HG02798 (cell line): ENCODE measurements at regions not wholly inside any gene's neighbourhood (a gene's known extent, or its start where the extent isn't known, plus 50 kb on each side); places are given as distances from the start of the nearest gene placed in this dataset.

ENCODE experiments used
- ATAC-seq: cut with Tn5 transposase; IDR thresholded peaks from one replicate; pipeline ENCODE4 v1.9.1; 2021; ENCODE audit warnings: mild to moderate bottlenecking; ENCODE audit not compliant: unreplicated experiment, poor library complexity

- ATAC-seq = no peak
Measured at GRCh38 chr18:8458546-8459215, 150.6 kb upstream of the RAB12 start.

DNA sequence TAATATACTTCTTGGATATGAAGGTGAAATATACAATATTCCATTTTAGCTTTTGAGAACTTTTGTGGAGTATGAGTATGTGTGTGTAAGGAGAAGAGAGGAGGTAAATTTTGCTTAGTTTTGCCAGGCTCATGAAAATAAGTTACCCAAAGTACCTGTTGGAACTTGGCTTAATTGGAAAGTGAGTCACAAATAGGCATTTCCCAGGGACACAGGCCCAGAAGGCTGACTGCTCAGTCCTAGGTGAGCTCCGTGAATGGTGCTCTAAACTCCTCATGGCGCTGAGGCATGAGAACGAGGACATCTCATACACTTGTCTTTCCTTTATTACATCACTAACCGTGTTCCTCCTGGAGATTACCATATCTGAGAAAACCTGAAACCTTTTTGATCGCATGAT lies 148.5 kb upstream of the RAB12 start:
- ATAC-seq = no peak

- ATAC-seq = no peak
Measured at GRCh38 chr18:8461544-8461943, 147.7 kb upstream of the RAB12 start.

DNA sequence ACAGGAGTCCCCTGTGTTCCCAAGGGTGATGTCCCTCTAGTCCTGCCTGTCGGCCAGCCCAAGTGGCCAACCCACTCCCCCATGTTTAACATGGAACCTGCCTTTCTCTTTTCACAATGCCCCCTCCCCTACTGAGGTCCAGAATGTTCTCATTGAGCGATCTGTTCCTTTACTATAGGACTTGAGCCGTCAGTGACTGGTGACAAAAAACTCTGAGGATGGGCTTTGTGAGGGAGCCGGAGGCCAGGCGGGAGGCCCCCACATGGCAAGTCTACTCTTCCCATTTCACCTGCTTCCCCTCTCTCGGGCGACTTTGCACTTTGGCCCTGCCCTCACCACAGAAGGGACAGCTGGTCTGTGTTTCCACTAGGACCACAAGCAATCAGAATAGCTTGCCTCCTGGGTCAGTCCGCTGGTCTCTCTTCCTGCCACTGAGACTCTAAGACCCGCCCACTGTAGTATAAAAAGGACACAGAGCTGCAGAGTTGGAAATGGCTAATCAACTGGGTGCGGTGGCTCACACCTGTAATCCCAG lies 146.5 kb upstream of the RAB12 start:
- no peak for ATAC-seq

GRCh38 chr18:8463791-8464190 lies 145.4 kb upstream of the RAB12 start:
- ATAC-seq = no peak

DNA sequence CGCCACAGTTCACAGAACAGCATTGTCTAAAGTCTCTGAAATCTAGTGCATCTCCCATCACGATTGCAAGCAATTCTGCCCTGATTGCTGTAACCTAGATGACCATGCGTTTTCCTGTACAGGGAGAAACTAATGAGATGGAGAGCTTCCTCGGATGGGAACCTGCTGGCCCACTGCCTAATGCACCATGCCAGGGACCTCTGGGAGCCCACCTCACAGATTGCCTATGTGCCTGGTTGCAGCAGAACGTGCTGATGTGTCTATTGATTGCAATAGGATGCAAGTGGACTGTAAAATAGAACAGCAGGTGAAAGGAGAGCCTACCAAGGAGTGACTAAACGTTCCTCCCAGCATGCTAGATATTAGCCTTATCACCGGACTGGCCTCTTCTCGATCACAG lies 141.0 kb upstream of the RAB12 start:
- ATAC-seq = no peak

DNA sequence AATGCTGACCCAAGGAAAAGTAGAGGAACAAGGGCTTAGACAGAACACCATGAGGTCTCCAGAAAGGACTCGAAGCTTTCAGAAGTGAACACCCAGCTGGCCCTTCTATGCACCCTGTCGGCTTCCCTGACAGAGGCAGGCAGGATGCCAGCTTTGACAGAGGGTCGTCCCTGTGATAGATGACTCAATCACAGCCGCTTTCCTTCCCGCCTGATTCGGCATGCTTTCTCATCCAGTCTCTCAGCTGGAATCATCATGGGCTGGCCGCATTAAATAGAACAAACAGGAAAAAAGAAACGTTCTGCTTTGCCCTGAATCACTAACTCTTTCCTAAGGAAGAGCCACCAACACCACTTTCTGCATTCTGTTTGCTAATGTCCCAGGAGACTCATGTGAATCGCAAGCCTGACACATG lies 140.3 kb upstream of the RAB12 start:
- no peak for ATAC-seq

DNA sequence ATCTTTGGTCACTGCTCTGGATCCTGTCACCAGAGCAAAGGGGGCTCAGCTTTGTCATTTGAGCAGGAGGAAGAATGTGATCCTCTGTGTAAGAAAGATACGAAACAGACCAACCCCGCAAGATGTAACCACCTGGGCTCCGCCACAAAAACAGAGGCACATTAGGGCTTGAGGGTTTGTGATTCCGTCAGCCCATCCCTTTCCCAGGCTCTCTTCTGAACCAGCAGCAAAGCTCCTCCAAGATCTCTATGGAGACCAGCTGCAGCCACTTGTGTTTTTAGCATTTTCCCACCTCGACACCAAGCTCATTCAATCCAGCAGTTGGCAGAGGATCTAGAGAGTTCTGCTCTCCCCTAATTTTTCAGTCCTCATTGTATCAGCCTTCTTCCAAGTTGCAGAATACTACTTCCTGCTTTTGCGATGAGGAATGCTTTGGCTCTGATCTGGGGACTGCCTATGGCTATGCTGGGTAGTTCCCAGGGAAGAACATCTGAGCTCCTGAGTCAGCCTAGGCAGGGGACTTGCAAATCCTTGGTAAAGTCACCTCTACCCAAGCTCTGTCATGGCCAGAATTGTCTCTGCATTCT lies 139.6 kb upstream of the RAB12 start:
- ATAC-seq = no peak

DNA sequence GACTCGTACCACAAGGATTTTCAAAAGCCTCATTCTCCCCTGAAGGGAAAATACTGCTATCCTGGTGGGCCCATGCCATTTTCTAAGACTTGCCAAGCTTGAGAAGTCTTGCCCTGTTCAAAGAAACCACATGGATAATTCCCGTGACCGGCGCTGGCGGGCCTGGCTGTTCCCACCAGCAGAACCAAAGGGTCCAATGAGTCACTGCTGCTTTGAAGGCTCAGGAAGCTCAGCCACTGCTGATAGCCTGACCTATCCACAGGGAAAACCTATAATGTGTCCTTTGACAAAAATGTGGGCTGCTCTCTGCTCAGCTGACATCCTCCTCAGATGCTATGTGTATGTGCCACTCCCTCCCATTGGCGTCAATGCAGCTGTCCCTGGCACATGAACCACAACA lies 137.9 kb upstream of the RAB12 start:
- no peak for ATAC-seq

GRCh38 chr18:8474661-8475060 lies 134.6 kb upstream of the RAB12 start:
- ATAC-seq = no peak

DNA sequence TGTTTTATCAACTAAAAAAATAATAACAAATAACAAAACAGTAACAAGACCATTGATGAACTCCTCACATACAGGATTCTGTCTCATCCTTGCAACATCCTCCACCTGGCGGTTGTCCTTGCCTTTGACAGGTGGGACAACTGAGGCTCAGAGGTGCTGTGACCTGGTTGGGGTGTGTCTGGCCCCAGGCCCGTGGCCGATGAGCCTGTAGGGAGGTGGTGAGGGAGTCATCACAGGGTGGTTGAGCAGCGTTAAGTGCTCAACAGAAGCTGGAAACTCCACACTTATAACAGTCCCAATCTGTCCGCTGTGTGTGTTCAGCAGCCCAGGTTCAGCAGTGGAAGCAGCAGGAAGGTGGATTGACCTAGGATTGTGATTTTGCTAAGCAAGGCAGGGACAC lies 131.6 kb upstream of the RAB12 start:
- ATAC-seq = no peak

GRCh38 chr18:8478166-8478967 lies 130.9 kb upstream of the RAB12 start:
- ATAC-seq = peak; percentile 88

GRCh38 chr18:8478968-8479370 lies 130.3 kb upstream of the RAB12 start:
- ATAC-seq = peak; percentile 9

DNA sequence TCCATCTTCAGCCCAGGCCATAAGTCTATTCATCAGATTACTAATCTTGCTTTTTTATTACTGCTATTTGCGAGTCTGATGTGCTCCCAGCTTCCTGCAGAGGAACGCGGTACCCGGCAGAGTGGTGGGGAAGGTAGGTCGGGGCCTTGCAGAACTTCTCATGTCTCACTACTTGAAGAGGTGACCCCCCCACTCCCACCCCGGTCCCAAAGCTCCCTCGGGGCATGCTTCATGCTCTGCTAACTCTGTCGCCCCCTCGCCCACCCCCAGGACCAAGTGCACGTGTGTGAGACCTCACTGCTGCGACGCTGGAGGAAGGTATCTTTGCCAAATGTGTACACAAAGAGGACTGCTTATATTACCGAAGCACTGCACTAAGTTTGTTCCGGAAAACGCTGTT lies 129.4 kb upstream of the RAB12 start:
- ATAC-seq = no peak

DNA sequence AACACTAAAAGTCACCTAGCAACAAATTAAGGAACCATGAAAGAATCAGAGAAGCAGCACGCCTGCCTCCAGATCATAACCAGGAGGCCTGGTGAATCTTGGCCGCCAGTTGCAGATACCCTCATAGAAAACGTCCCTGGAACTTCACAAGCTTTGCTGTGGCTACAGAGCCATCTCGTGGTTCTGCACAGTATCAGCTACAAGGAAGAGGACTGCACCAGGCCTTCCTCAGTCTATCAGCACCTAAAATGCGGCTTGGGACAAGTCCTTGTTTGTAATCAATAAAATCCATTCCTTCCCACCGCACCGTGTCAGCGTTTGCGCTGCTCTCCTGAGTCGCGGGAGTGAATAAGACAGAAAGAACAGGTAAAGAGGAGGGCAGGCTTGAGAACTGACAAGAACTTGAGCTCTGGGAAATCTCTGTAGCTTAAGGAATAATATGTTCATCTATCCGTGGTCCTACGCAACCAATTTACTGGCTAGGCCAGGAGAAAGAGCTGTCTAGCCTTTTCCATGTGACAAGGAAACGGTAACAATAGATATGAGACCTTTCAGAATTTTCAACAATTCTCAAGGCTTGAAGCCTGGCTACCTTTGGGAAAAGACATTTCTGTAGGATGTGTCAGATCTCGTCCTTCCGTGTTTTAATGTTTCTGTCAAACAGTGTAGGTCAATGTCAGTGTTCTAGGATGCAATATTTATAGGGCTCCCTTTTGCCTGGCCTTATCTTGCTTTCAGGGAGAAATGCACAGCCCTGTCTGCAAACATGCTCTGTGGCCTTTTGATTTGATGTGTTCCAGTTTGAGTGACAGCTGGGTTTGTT lies 128.5 kb upstream of the RAB12 start:
- ATAC-seq = no peak

GRCh38 chr18:8484951-8485350 lies 124.3 kb upstream of the RAB12 start:
- no peak for ATAC-seq

- no peak for ATAC-seq
Measured at GRCh38 chr18:8489761-8490160, 119.5 kb upstream of the RAB12 start.

- no peak for ATAC-seq
Measured at GRCh38 chr18:8491516-8491915, 117.7 kb upstream of the RAB12 start.

DNA sequence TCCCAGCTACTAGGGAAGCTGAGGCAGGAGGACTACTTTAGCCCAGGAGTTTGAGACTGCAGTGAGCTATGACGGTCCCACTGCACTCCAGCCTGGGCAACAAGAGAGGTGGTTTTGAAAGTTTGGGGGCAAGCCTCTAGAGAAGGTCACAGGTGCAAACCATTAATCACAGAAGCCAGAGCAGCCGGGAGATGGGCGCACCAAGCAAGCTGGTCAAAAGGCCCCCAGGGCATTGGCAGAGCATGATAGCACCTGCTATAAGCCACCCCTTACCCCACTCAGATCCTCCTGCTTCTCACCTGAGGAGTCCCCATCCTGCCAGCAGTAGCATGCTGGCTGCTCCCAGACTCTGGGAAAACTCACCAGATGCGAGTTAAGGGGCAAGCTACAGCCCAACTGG lies 116.1 kb upstream of the RAB12 start:
- no peak for ATAC-seq

GRCh38 chr18:8496186-8496585 lies 113.1 kb upstream of the RAB12 start:
- no peak for ATAC-seq

GRCh38 chr18:8498905-8499304 lies 110.3 kb upstream of the RAB12 start:
- ATAC-seq = no peak
